ENCODE measurements at regions not wholly inside any gene's neighbourhood (a gene's known extent, or its start where the extent isn't known, plus 50 kb on each side); places are given as distances from the start of the nearest gene placed in this dataset.

DNA sequence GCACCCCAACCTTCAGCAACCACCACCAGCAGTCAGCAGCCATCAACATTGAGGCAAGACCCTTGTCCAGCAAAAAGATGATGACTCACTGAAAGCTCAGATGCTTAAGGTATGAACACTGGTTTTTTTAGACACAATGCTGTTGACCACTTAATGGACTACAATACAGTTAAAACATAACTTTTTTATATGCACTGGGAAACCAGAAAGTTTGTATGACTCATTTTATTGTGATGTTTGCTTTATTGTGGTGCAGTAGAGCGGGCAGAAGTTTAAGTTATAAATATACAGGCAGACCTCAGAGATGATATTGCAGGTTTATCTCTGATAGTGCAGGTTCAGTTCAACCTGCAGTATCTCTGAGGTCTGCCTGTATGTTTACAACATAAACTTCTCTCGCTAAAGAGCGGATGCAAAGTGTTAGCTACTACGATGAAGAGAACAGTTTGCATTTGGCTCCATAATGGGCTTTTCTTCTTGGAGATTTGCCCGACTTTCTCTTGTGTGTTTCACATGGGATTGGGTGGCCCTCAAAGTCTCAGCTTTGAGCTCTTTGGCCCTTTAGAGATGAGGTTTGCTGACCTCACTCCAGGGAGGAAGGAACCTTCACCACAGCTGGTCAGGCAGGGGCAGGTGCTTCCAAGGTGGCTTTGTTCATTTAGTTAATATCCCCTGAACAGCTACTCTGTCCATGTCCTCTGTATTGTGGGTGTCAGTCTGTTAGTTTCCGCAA, 84.4 kb upstream of the SHH start:
- TF ChIP-seq POLR2A (IDR thresholded peaks at IDR 0.05; ENCODE audit: low read depth, low read length), result no peak
- no peak for TF ChIP-seq PAX5 (IDR thresholded peaks at IDR 0.05; ENCODE audit: insufficient read depth, low read length, severe bottlenecking)
- TF ChIP-seq TAF1 (IDR thresholded peaks at IDR 0.05; ENCODE audit: low read depth, low read length), result no peak
